ENCODE measurements at regions not wholly inside any gene's neighbourhood (a gene's known extent, or its start where the extent isn't known, plus 50 kb on each side); places are given as distances from the start of the nearest gene placed in this dataset.

DNA sequence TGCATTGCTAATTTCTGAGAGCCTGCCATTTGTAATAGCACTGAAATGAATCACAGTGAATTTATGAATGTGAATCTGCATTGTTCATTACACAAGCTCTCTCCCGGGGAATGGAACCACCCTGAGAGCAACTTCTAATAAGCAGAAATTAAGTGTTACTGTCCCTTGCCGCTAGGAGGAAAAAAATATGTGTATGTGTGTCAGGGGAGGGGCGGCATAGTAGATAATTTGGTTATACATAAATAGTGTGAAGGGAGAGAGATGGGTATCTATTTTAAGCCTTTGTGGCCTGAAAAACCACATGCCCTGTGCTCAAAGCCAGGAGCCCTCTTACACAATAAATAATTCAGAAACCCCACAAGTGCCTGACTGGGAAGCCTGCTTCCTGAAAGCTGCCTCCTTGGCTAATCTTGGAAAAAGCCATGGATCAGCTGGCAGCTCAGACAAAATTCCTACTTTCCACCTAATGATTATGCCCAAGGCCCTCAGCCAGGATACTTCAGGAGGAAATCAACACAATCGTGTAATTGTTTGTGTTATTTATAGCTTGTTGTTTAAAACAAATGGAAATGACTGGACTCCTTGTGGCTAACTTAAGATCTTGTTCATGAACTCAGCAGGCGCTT lies 366.2 kb upstream of the KITLG start:
- DNase-seq (ENCODE audit: low spot score): peak; percentile 35

- DNase-seq (ENCODE audit: low spot score): no peak
Observed at GRCh38 chr12:88945051-88945732, 364.9 kb upstream of the KITLG start.

GRCh38 chr12:88944397-88944796 lies 364.1 kb upstream of the KITLG start:
- no peak for DNase-seq (ENCODE audit: low spot score)

GRCh38 chr12:88940854-88941253 lies 360.6 kb upstream of the KITLG start:
- no peak for DNase-seq (ENCODE audit: low spot score)

GRCh38 chr12:88935856-88936255 lies 355.6 kb upstream of the KITLG start:
- DNase-seq (ENCODE audit: low spot score): no peak

- DNase-seq (ENCODE audit: low spot score): no peak
Observed at GRCh38 chr12:88934163-88934747, 354.0 kb upstream of the KITLG start.

DNA sequence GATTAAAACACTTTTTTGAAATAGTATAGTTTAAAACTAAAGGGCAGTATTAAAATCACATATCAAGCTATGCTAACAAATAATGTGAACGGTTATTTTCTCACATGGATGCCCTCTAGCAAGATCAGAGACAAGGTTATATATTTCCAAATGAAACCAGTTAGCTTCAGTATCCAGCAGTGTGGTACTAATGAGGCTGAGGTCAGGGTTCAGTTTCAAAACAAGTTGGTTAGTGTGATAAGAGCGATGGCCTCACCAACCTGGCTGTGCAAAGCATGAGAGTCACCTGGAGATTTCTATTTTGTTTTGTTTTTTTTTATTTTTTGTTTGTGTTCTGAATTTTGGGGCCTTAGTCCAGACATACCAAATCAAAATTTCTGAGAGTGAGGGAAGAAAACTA lies 352.2 kb upstream of the KITLG start:
- no peak for DNase-seq (ENCODE audit: low spot score)

GRCh38 chr12:88931598-88931997 lies 351.3 kb upstream of the KITLG start:
- no peak for DNase-seq (ENCODE audit: low spot score)

DNA sequence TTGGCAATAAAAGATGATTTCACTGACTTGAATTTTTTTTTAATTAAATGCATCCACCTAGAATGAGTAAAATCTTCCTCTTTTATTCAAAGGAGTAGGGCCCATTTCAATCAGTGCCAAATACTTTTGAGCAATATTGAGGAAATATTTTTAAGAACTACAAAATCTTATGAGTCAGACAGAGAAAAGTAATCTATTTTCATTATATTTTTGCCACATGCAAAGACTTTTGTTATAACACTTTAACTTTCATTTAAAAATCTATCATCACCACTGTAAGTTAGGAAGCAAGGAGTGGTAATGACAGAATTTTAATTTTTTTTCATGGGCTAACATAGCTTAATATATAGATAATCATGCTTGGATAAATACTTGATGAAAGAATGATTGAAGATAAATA lies 345.2 kb upstream of the KITLG start:
- no peak for DNase-seq (ENCODE audit: low spot score)

DNA sequence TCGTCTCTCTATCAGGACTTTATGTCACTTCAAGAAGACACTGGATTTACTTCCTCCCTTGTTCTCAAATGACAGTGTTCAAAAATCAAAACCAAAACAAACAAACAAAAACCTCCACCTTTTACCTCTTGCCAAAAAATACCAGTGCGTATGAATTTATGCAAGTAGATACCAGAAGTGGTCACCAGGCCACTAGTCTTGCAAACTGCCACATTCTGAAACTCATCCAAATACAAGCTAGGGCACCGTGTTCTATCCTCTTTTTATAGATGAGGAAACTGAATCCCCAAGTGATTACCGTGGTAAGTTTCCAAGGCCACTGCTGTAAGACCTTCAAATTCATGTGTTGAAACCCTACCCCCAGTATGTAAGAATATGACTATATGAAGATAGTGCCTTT lies 343.9 kb upstream of the KITLG start:
- DNase-seq (ENCODE audit: low spot score): no peak

- no peak for DNase-seq (ENCODE audit: low spot score)
Observed at GRCh38 chr12:88923631-88924030, 343.4 kb upstream of the KITLG start.

GRCh38 chr12:88922816-88923215 lies 342.5 kb upstream of the KITLG start:
- DNase-seq (ENCODE audit: low spot score): no peak

- no peak for DNase-seq (ENCODE audit: low spot score)
Observed at GRCh38 chr12:88921890-88922532, 341.7 kb upstream of the KITLG start.

DNA sequence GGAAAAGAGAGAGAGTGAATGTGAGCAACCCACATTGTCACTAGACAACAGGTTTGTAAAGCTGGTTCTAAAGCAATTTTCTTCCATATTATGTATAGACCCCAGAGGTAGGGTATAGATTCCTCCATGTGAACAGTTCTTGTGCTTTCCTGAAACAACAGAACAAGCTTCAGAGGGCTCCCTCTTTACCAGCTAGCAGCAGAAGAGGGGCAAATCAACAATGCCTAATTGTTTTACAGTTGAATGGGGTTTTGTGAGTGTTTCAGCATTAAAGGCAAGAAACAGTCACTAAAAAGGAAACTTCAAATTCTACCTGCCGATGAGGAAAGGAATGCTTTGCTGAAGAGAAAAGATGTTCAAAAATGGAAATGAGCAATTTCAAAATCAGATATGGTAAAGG lies 341.2 kb upstream of the KITLG start:
- DNase-seq (ENCODE audit: low spot score): no peak

GRCh38 chr12:88918161-88918560 lies 337.9 kb upstream of the KITLG start:
- no peak for DNase-seq (ENCODE audit: low spot score)

GRCh38 chr12:88914967-88915366 lies 334.7 kb upstream of the KITLG start:
- DNase-seq (ENCODE audit: low spot score): no peak

DNA sequence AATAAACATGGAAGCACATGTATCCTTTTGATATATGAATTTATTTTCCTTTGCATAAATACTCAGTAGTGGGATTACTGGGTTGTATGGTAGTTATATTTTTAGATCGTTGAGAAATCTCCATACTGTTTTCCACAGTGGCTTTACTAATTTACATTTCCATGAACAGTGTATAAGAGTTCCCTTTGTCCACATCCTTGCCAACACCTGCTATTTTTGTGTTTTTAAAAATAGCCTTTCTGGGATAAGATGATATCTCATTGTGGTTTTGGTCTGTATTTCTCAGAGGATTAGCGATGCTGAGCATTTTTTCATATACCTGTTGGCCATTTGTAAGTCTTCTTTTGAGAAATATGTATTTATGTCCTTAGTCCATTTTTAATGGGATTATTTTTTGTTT lies 329.2 kb upstream of the KITLG start:
- no peak for DNase-seq (ENCODE audit: low spot score)

DNA sequence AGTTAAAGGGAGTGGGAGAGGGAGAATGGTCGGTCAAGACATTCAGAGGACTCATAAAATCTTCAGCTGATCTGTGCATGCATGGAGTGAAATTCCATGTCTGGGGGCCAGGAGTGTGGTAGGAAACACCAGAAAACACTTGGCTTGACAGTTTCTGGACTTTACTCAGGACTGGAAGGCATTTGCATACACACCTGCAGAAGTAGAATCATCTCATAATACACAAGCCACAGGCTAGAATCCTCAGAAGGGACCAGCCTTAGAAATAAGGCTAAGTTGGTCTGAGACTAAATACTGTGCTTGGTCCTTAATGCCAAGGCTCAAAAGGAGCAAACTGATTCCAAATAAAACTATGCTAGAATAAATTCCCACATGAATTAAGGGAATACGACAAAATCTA lies 328.1 kb upstream of the KITLG start:
- DNase-seq (ENCODE audit: low spot score): no peak

DNA sequence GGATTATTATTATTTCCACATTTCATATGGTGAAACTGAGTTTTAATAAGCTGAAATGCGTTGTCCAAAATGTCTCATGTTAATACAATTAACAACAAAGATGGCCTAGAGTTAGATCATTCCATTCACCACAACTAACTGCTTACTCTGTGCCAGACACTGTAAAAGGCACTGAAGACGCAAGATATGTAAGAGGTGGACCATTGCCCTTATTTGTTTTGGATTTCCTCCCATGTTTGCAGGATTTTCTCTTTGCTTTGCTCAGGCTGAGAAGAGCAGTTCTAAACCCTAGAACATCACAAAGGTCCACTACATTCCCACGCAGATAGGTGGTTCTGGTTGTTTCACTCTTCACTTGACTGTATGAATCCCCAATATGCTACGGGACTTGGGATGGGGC lies 324.4 kb upstream of the KITLG start:
- no peak for DNase-seq (ENCODE audit: low spot score)

- no peak for DNase-seq (ENCODE audit: low spot score)
Observed at GRCh38 chr12:88903333-88903732, 323.1 kb upstream of the KITLG start.

DNA sequence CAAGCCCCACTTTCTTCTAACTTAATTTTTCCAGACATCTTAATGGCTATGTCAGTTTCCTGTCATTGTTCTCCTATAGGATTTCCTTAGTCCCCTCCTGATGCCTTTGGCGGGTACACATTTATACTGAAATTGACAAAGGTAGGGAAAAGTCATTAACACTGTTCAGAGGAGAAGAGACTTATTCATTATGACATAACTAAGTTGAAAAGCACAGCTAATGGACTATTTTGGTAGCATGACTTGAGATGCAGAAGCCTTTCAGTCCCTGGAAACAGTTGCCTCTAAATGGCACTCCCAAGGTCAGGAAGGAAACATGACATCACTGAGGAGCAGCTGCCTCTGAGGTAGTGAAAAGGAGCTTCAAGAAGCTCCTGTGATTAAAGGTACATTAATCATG lies 317.5 kb upstream of the KITLG start:
- DNase-seq (ENCODE audit: low spot score): no peak

GRCh38 chr12:88896958-88897357 lies 316.7 kb upstream of the KITLG start:
- DNase-seq (ENCODE audit: low spot score): peak; percentile 9

- DNase-seq (ENCODE audit: low spot score): no peak
Observed at GRCh38 chr12:88895634-88896033, 315.4 kb upstream of the KITLG start.

Measured in AG08396 (cell line).